ENCODE measurements at regions not wholly inside any gene's neighbourhood (a gene's known extent, or its start where the extent isn't known, plus 50 kb on each side); places are given as distances from the start of the nearest gene placed in this dataset.

DNA sequence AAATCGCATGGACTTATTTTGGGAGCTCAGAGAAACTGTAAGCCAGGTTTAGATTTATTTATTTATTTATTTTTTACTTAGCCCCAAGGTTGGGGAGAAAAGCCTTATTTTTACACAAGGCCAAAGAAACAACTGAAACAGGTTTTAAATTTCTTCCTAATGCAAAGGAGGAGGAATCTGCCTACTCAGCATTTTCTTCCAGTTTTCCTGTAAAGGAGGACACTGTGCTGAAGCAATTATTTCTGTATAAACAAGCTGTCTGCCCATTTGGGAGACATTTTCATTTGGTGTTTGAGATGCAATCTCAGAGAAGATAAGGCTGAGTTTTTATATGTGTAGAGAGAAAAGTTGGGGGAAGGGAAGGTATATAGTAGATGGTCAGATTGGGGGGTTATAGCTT lies 125.0 kb downstream of the ETAA1 start:
- TF ChIP-seq, protein P1, sequence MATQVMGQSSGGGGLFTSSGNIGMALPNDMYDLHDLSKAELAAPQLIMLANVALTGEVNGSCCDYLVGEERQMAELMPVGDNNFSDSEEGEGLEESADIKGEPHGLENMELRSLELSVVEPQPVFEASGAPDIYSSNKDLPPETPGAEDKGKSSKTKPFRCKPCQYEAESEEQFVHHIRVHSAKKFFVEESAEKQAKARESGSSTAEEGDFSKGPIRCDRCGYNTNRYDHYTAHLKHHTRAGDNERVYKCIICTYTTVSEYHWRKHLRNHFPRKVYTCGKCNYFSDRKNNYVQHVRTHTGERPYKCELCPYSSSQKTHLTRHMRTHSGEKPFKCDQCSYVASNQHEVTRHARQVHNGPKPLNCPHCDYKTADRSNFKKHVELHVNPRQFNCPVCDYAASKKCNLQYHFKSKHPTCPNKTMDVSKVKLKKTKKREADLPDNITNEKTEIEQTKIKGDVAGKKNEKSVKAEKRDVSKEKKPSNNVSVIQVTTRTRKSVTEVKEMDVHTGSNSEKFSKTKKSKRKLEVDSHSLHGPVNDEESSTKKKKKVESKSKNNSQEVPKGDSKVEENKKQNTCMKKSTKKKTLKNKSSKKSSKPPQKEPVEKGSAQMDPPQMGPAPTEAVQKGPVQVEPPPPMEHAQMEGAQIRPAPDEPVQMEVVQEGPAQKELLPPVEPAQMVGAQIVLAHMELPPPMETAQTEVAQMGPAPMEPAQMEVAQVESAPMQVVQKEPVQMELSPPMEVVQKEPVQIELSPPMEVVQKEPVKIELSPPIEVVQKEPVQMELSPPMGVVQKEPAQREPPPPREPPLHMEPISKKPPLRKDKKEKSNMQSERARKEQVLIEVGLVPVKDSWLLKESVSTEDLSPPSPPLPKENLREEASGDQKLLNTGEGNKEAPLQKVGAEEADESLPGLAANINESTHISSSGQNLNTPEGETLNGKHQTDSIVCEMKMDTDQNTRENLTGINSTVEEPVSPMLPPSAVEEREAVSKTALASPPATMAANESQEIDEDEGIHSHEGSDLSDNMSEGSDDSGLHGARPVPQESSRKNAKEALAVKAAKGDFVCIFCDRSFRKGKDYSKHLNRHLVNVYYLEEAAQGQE (IDR thresholded peaks at IDR 0.05) = no peak
- no peak for TF ChIP-seq EGR1 (IDR thresholded peaks at IDR 0.05; ENCODE audit: low read depth in 2 of 2)
- no peak for TF ChIP-seq HNF4A (conservative IDR thresholded peaks at IDR 0.05)
- TF ChIP-seq, protein P2, sequence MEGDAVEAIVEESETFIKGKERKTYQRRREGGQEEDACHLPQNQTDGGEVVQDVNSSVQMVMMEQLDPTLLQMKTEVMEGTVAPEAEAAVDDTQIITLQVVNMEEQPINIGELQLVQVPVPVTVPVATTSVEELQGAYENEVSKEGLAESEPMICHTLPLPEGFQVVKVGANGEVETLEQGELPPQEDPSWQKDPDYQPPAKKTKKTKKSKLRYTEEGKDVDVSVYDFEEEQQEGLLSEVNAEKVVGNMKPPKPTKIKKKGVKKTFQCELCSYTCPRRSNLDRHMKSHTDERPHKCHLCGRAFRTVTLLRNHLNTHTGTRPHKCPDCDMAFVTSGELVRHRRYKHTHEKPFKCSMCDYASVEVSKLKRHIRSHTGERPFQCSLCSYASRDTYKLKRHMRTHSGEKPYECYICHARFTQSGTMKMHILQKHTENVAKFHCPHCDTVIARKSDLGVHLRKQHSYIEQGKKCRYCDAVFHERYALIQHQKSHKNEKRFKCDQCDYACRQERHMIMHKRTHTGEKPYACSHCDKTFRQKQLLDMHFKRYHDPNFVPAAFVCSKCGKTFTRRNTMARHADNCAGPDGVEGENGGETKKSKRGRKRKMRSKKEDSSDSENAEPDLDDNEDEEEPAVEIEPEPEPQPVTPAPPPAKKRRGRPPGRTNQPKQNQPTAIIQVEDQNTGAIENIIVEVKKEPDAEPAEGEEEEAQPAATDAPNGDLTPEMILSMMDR (IDR thresholded peaks at IDR 0.05; ENCODE audit: low read depth, low read length, missing input control) = no peak
- TF ChIP-seq FOXA2 (IDR thresholded peaks at IDR 0.05) = no peak
- TF ChIP-seq RAD21 (IDR thresholded peaks at IDR 0.05) = no peak
- no peak for TF ChIP-seq FOXA1 (IDR thresholded peaks at IDR 0.05)
- TF ChIP-seq, protein P3, sequence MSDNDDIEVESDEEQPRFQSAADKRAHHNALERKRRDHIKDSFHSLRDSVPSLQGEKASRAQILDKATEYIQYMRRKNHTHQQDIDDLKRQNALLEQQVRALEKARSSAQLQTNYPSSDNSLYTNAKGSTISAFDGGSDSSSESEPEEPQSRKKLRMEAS (IDR thresholded peaks at IDR 0.05) = no peak
- TF ChIP-seq GABPA (IDR thresholded peaks at IDR 0.05 in 1 of 2, conservative IDR thresholded peaks at IDR 0.05 in 1 of 2) = no peak
- no peak for TF ChIP-seq TAF1 (conservative IDR thresholded peaks at IDR 0.05)
- no peak for TF ChIP-seq NR2F2 (IDR thresholded peaks at IDR 0.05)
- TF ChIP-seq, protein P4, sequence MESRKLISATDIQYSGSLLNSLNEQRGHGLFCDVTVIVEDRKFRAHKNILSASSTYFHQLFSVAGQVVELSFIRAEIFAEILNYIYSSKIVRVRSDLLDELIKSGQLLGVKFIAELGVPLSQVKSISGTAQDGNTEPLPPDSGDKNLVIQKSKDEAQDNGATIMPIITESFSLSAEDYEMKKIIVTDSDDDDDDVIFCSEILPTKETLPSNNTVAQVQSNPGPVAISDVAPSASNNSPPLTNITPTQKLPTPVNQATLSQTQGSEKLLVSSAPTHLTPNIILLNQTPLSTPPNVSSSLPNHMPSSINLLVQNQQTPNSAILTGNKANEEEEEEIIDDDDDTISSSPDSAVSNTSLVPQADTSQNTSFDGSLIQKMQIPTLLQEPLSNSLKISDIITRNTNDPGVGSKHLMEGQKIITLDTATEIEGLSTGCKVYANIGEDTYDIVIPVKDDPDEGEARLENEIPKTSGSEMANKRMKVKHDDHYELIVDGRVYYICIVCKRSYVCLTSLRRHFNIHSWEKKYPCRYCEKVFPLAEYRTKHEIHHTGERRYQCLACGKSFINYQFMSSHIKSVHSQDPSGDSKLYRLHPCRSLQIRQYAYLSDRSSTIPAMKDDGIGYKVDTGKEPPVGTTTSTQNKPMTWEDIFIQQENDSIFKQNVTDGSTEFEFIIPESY (IDR thresholded peaks at IDR 0.05) = no peak
